NB4 (cell line): ENCODE measurements at regions not wholly inside any gene's neighbourhood (a gene's known extent, or its start where the extent isn't known, plus 50 kb on each side); places are given as distances from the start of the nearest gene placed in this dataset.
"Not testable (repeated sequence)": the region's sequence is repeated elsewhere in the genome, so short reads cannot be mapped to it uniquely, and the experiment has no call there.

ENCODE experiments used
- MYC ChIP-seq: IDR thresholded peaks from 2 replicates; pipeline ENCODE4 v1.6.1; 2011; ENCODE audit warnings: low read depth, low read length
- POLR2A ChIP-seq: IDR thresholded peaks from 2 replicates; pipeline ENCODE4 v1.6.1; 2011; ENCODE audit warnings: mild to moderate bottlenecking; ENCODE audit not compliant: insufficient read length; ENCODE audit errors: extremely low read depth
- TF ChIP-seq, protein P1 (sequence below): IDR thresholded peaks from one replicate; pipeline ENCODE4 v1.5.1; 2012; ENCODE audit warnings: low read depth, low read length

DNA sequence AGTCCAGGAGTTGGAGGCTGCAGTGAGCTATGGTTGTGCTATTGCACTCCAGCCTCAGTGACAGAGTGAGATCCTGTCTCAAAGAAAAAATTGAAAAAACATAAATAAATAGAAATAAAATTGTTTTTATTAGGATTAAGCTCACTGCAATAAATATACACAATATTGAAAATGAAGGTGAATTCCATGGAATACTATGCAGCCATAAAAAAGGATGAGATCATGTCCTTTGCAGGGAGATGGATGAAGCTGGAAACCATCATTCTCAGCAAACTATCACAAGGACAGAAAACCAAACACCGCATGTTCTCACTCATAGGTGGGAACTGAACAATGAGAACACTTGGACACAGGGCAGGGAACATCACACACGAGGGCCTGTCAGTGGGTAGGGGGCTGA is 207.6 kb downstream of the DEPDC1B start:
- TF ChIP-seq, protein P1, sequence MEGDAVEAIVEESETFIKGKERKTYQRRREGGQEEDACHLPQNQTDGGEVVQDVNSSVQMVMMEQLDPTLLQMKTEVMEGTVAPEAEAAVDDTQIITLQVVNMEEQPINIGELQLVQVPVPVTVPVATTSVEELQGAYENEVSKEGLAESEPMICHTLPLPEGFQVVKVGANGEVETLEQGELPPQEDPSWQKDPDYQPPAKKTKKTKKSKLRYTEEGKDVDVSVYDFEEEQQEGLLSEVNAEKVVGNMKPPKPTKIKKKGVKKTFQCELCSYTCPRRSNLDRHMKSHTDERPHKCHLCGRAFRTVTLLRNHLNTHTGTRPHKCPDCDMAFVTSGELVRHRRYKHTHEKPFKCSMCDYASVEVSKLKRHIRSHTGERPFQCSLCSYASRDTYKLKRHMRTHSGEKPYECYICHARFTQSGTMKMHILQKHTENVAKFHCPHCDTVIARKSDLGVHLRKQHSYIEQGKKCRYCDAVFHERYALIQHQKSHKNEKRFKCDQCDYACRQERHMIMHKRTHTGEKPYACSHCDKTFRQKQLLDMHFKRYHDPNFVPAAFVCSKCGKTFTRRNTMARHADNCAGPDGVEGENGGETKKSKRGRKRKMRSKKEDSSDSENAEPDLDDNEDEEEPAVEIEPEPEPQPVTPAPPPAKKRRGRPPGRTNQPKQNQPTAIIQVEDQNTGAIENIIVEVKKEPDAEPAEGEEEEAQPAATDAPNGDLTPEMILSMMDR: not testable (repeated sequence)
- TF ChIP-seq POLR2A, MYC: not testable (repeated sequence)
